IMR-90 (cell line): ENCODE measurements at regions not wholly inside any gene's neighbourhood (a gene's known extent, or its start where the extent isn't known, plus 50 kb on each side); places are given as distances from the start of the nearest gene placed in this dataset.

ENCODE experiments used
- ATAC-seq: fragments of 200-7000 bp; cut with Tn5 transposase; 2 replicates; pipeline ENCODE4 v1.9.1; 2020; ENCODE audit warnings: low read depth, mild to moderate bottlenecking, moderate library complexity
- BruUV-seq: library from RNA; stranded (reverse); fragments of 400-500 nt; replicated peaks from 2 replicates; lab custom pipeline; 2021; lab: Mats Ljungman, UMichigan
- CTCF ChIA-PET: fragments of 300-600 bp; formaldehyde crosslinking; extraction: SDS; loops from one replicate; lab custom pipeline; 2021; ENCODE audit warnings: antibody characterized with exemption; lab: Yijun Ruan, JAX
- POLR2A ChIA-PET: fragments of 300-600 bp; sonication (Branson Sonifier 250); formaldehyde crosslinking; loops from one replicate; lab custom pipeline; 2022; ENCODE audit warnings: antibody characterized with exemption; ENCODE audit not compliant: unreplicated experiment; lab: Charles Lee
- DNase-seq: peaks from one replicate; pipeline ENCODE4 v3.0.0; 2013
- H2AFZ ChIP-seq: replicated peaks from 2 replicates; pipeline ENCODE3; 2013; ENCODE audit warnings: low read length, mild to moderate bottlenecking; ENCODE audit not compliant: poor library complexity
- H2AK5ac ChIP-seq: 2 replicates; pipeline ENCODE4 v1.6.1; 2013; ENCODE audit warnings: low read depth, low read length, inconsistent platforms
- H2AK9ac ChIP-seq: replicated peaks from 2 replicates; pipeline ENCODE3; 2013; ENCODE audit warnings: mild to moderate bottlenecking, low read depth, low read length, moderate library complexity; ENCODE audit not compliant: poor library complexity
- H2BK120ac ChIP-seq: 2 replicates; pipeline ENCODE4 v1.6.1; 2013; ENCODE audit warnings: low read depth, low read length, inconsistent platforms
- H2BK15ac ChIP-seq: 3 replicates; pipeline ENCODE4 v1.6.1; 2013; ENCODE audit warnings: low read depth, low read length, inconsistent platforms
- H2BK20ac ChIP-seq: 2 replicates; pipeline ENCODE4 v1.6.1; 2013; ENCODE audit warnings: low read depth, mild to moderate bottlenecking, inconsistent platforms, low read length, moderate library complexity
- H2BK5ac ChIP-seq: 2 replicates; pipeline ENCODE4 v1.6.1; 2013; ENCODE audit warnings: mild to moderate bottlenecking, low read depth, low read length, inconsistent platforms; ENCODE audit not compliant: poor library complexity, severe bottlenecking
- H3K14ac ChIP-seq: replicated peaks from 2 replicates; pipeline ENCODE4 v1.6.1; 2013; ENCODE audit warnings: low read depth, low read length, inconsistent platforms
- H3K18ac ChIP-seq: 2 replicates; pipeline ENCODE4 v1.6.1; 2013; ENCODE audit warnings: low read depth, low read length, control low read depth
- H3K23ac ChIP-seq: 2 replicates; pipeline ENCODE4 v1.6.1; 2013; ENCODE audit warnings: low read depth, low read length, inconsistent platforms
- H3K27ac ChIP-seq: 2 replicates; pipeline ENCODE4 v1.5.1; 2013; ENCODE audit warnings: mild to moderate bottlenecking, control low read depth, low read length; ENCODE audit not compliant: insufficient read depth
- H3K27me3 ChIP-seq: 2 replicates; pipeline ENCODE4 v1.6.1; 2013; ENCODE audit warnings: low read length; ENCODE audit not compliant: control insufficient read depth, insufficient read depth
- H3K36me3 ChIP-seq: 2 replicates; pipeline ENCODE4 v1.6.1; 2013; ENCODE audit warnings: low read length, mixed read lengths; ENCODE audit not compliant: control insufficient read depth, insufficient read depth
- H3K4ac ChIP-seq: 2 replicates; pipeline ENCODE4 v1.6.1; 2013; ENCODE audit warnings: low read depth, low read length, inconsistent platforms
- H3K4me1 ChIP-seq: 2 replicates; pipeline ENCODE4 v1.6.1; 2013; ENCODE audit warnings: low read length, mixed read lengths; ENCODE audit not compliant: control insufficient read depth, insufficient read depth
- H3K4me2 ChIP-seq: 2 replicates; pipeline ENCODE4 v1.6.1; 2013; ENCODE audit warnings: low read depth, mild to moderate bottlenecking, control low read depth, low read length, moderate library complexity
- H3K4me3 ChIP-seq: 2 replicates; pipeline ENCODE4 v1.5.1; 2013; ENCODE audit warnings: low read depth, mild to moderate bottlenecking, control low read depth, low read length, moderate library complexity; ENCODE audit not compliant: insufficient read depth
- H3K56ac ChIP-seq: 2 replicates; pipeline ENCODE4 v1.6.1; 2013; ENCODE audit warnings: low read length, inconsistent platforms; ENCODE audit not compliant: insufficient read depth; ENCODE audit errors: extremely low read depth
- H3K79me1 ChIP-seq, 2 experiments: 2 replicates each; pipeline ENCODE4 v1.6.1; 2013; ENCODE audit warnings: low read length in 2 of 2, inconsistent platforms in 1 of 2, low read depth in 1 of 2
- H3K9ac ChIP-seq: 2 replicates; pipeline ENCODE4 v1.6.1; 2013; ENCODE audit warnings: low read depth, low read length, control low read depth
- H3K9me1 ChIP-seq: 2 replicates; pipeline ENCODE4 v1.6.1; 2013; ENCODE audit warnings: low read length, inconsistent platforms; ENCODE audit not compliant: insufficient read depth
- H3K9me3 ChIP-seq: 2 replicates; pipeline ENCODE4 v1.6.1; 2013; ENCODE audit warnings: low read length; ENCODE audit not compliant: control insufficient read depth, insufficient read depth
- H4K20me1 ChIP-seq: 2 replicates; pipeline ENCODE4 v1.6.1; 2013; ENCODE audit warnings: low read length, inconsistent platforms; ENCODE audit not compliant: insufficient read depth
- H4K5ac ChIP-seq: 2 replicates; pipeline ENCODE4 v1.6.1; 2013; ENCODE audit warnings: mild to moderate bottlenecking, low read depth, low read length, control low read depth
- H4K8ac ChIP-seq, 2 experiments: 2 replicates each; pipeline ENCODE4 v1.6.1; 2013; ENCODE audit warnings: low read depth in 2 of 2, low read length in 2 of 2, control low read depth in 1 of 2, inconsistent platforms in 1 of 2
- H4K91ac ChIP-seq: 2 replicates; pipeline ENCODE4 v1.6.1; 2013; ENCODE audit warnings: low read depth, low read length, inconsistent platforms; ENCODE audit not compliant: insufficient read depth
- CHD1 ChIP-seq: IDR thresholded peaks from 2 replicates; pipeline ENCODE4 v1.6.1; 2012; ENCODE audit warnings: low read depth, low read length, improper control_type of control experiment
- FOS ChIP-seq: fragments of 150-350 bp; IDR thresholded peaks from 2 replicates; pipeline ENCODE4 v1.6.1; 2016; ENCODE audit warnings: low read depth, low read length
- WGBS, 2 experiments: methylation state at CpG; one replicate each; pipeline versions ENCODE4 v1.1.5 to v1.1.7; 2013; ENCODE audit warnings: missing lambda C conversion rate in 2 of 2; ENCODE audit not compliant: insufficient read length in 1 of 2; ENCODE audit errors: extremely low coverage in 2 of 2; 5-methylcytosine and 5-hydroxymethylcytosine counted together
- dilution Hi-C: fragments of 300-500 bp; cut with HindIII; formaldehyde crosslinking; loops from one replicate; pipeline ENCODE4 v1.14.3; 2018; ENCODE audit warnings: low sequenced_read_pairs; ENCODE audit not compliant: unreplicated experiment
- in situ Hi-C: fragments of 300-500 bp; cut with MboI; formaldehyde crosslinking; loops from 3 replicates; pipeline ENCODE4 v1.14.3; 2019; ENCODE audit warnings: low sequenced_read_pairs, inconsistent platforms, mixed read lengths
- intact Hi-C: fragments of 100-400 bp; cut with micrococcal nuclease; formaldehyde crosslinking; loops from 2 replicates; pipeline ENCODE4 v1.10.0; 2022

GRCh38 chr5:159465604-159466003, 135.3 kb upstream of the IL12B start:
- ATAC-seq (no peak), DNase-seq (no peak)
- Histone ChIP-seq H3K14ac (no peak overlapping the region), H4K91ac (no peak overlapping the region), H3K36me3 (no peaks in the 10 kb centered on the region), H4K20me1 (no peaks in the 10 kb centered on the region), H3K9me3 (no peaks in the 10 kb centered on the region), H3K4me2 (no peak overlapping the region), H3K4me3 (no peak overlapping the region), H3K23ac (no peak overlapping the region), H3K18ac (no peak overlapping the region), H3K4ac (no peak overlapping the region), H2AK5ac (no peak overlapping the region), H2AFZ (no peak overlapping the region), H3K56ac (no peak overlapping the region), H2BK20ac (no peak overlapping the region), H3K9ac (no peak overlapping the region), H2BK120ac (no peak overlapping the region), H4K5ac (no peak overlapping the region), H2AK9ac (no peak overlapping the region), H4K8ac (no peak overlapping the region), H2BK5ac (no peak overlapping the region), H3K9me1 (peaks cover 4% of the 10 kb centered on the region; the same call in 1 of the 2 replicates), H2BK15ac (no peak overlapping the region), H3K79me1 (no peaks in the 10 kb centered on the region), H3K4me1 (peaks cover 12% of the 10 kb centered on the region), H3K27ac (no peak overlapping the region), H3K27me3 (peaks cover 2% of the 10 kb centered on the region)
- dilution Hi-C loops (no loop called here), in situ Hi-C loops (no loop called here), intact Hi-C loops (no loop called here)
- POLR2A ChIA-PET: no interaction called here
- CTCF ChIA-PET: interaction anchor here (0.6 to 1.0 kb wide), 2 partner anchors 11 to 43 kb away, joined by 3 to 5 read pairs; no protein-coding TSS in a partner anchor
- no TSS peak for BruUV-seq
- TF ChIP-seq FOS (no peak), CHD1 (no peak)
- WGBS, 2 experiments: no CpG with 5 or more reads among the region's 3 CpGs
